ENCODE measurements at regions not wholly inside any gene's neighbourhood (a gene's known extent, or its start where the extent isn't known, plus 50 kb on each side); places are given as distances from the start of the nearest gene placed in this dataset.

- TF ChIP-seq GATA2 (IDR thresholded peaks at IDR 0.05; ENCODE audit: low read depth, low read length) (no peak), GATA3 (IDR thresholded peaks at IDR 0.05; ENCODE audit: low read depth, low read length) (no peak)
Measured at GRCh38 chr15:87728998-87729397, 527.5 kb downstream of the NTRK3 start.

Measured in SH-SY5Y (cell line).